KOPT-K1 (cell line): ENCODE measurements at regions not wholly inside any gene's neighbourhood (a gene's known extent, or its start where the extent isn't known, plus 50 kb on each side); places are given as distances from the start of the nearest gene placed in this dataset.

Experiments used
- H3K27ac ChIP-seq: fragments of 200-600 bp; sonication (generic); 2 replicates; pipeline ENCODE4 v1.5.1; 2016; ENCODE audit warnings: antibody characterized with exemption, mild to moderate bottlenecking, low read depth, low read length; ENCODE audit not compliant: poor library complexity, severe bottlenecking
- H3K36me3 ChIP-seq: fragments of 200-600 bp; sonication (generic); 2 replicates; pipeline ENCODE4 v1.5.1; 2017; ENCODE audit warnings: antibody characterized with exemption, mild to moderate bottlenecking, low read length, moderate library complexity; ENCODE audit not compliant: insufficient read depth
- H3K9me3 ChIP-seq: fragments of 200-600 bp; sonication (generic); 2 replicates; pipeline ENCODE4 v1.5.1; 2017; ENCODE audit warnings: antibody characterized with exemption, low read length, mild to moderate bottlenecking; ENCODE audit not compliant: insufficient read depth, poor library complexity, severe bottlenecking

GRCh38 chr4:114512595-114513295, 85.9 kb upstream of the UGT8 start:
- no peaks in the 10 kb centered on the region for H3K36me3 ChIP-seq
- no peaks in the 10 kb centered on the region for H3K9me3 ChIP-seq
- H3K27ac ChIP-seq: no peak overlapping the region

GRCh38 chr4:114519368-114519767, 79.2 kb upstream of the UGT8 start:
- Histone ChIP-seq H3K27ac (no peak overlapping the region), H3K9me3 (no peaks in the 10 kb centered on the region)

GRCh38 chr4:114527170-114527569, 71.4 kb upstream of the UGT8 start:
- H3K27ac ChIP-seq: no peak overlapping the region

More at GRCh38 chr4:114519368-114519767, 79.2 kb upstream of the UGT8 start:
- no peaks in the 10 kb centered on the region for H3K36me3 ChIP-seq

GRCh38 chr4:114527637-114528036, 71.0 kb upstream of the UGT8 start:
- Histone ChIP-seq H3K36me3 (no peaks in the 10 kb centered on the region), H3K27ac (no peak overlapping the region), H3K9me3 (no peaks in the 10 kb centered on the region)

More at GRCh38 chr4:114527170-114527569, 71.4 kb upstream of the UGT8 start:
- Histone ChIP-seq H3K9me3 (no peaks in the 10 kb centered on the region), H3K36me3 (no peaks in the 10 kb centered on the region)

GRCh38 chr4:114535725-114536124, 62.9 kb upstream of the UGT8 start:
- Histone ChIP-seq H3K27ac (no peak overlapping the region), H3K9me3 (no peaks in the 10 kb centered on the region), H3K36me3 (no peaks in the 10 kb centered on the region)

- no peak overlapping the region for H3K27ac ChIP-seq
- no peaks in the 10 kb centered on the region for H3K36me3 ChIP-seq
These were observed 61.3 kb upstream of the UGT8 start for GRCh38 chr4:114537352-114537751.

GRCh38 chr4:114538012-114538617, 60.5 kb upstream of the UGT8 start:
- H3K36me3 ChIP-seq: no peaks in the 10 kb centered on the region
- no peak overlapping the region for H3K27ac ChIP-seq
- no peaks in the 10 kb centered on the region for H3K9me3 ChIP-seq

More at GRCh38 chr4:114537352-114537751, 61.3 kb upstream of the UGT8 start:
- no peaks in the 10 kb centered on the region for H3K9me3 ChIP-seq

GRCh38 chr4:114539985-114540384, 58.6 kb upstream of the UGT8 start:
- H3K36me3 ChIP-seq: no peaks in the 10 kb centered on the region
- no peaks in the 10 kb centered on the region for H3K9me3 ChIP-seq
- no peak overlapping the region for H3K27ac ChIP-seq

GRCh38 chr4:114547340-114548134, 51.1 kb upstream of the UGT8 start:
- no peak overlapping the region for H3K27ac ChIP-seq
- H3K36me3 ChIP-seq: no peaks in the 10 kb centered on the region
- H3K9me3 ChIP-seq: peaks cover 5% of the 10 kb centered on the region
